SK-N-SH (cell line): ENCODE measurements at regions not wholly inside any gene's neighbourhood (a gene's known extent, or its start where the extent isn't known, plus 50 kb on each side); places are given as distances from the start of the nearest gene placed in this dataset.

Experiments
- CTCF ChIA-PET: fragments of 300-600, 350-600 bp; formaldehyde crosslinking; extraction: SDS; loops from one replicate; lab custom pipeline; 2021; lab: Yijun Ruan, JAX
- POLR2A ChIA-PET: fragments of 350-600 bp; sonication (Branson Sonifier 250); formaldehyde crosslinking; extraction: SDS; loops from one replicate; lab custom pipeline; 2020; ENCODE audit warnings: antibody characterized with exemption, inconsistent platforms; lab: Yijun Ruan, JAX
- DNase-seq: peaks from one replicate; pipeline ENCODE4 v3.0.0; 2012
- H2AFZ ChIP-seq: fragments of 200-600 bp; sonication (generic); 2 replicates; pipeline ENCODE4 v1.8.1; 2016; ENCODE audit warnings: antibody characterized with exemption, mild to moderate bottlenecking, low read depth
- H3F3A ChIP-seq: fragments of 200-600 bp; sonication (generic); replicated peaks from 2 replicates; pipeline ENCODE3; 2016; ENCODE audit warnings: antibody characterized with exemption, mild to moderate bottlenecking; ENCODE audit not compliant: insufficient read depth
- H3K27ac ChIP-seq, 2 experiments: fragments of 200-500 bp in 1 of 2; fragments of 200-600 bp in 1 of 2; sonication (Bioruptor generic) in 1 of 2; sonication (generic), shearing (Covaris generic) in 1 of 2; 2 replicates each; pipeline versions ENCODE4 v1.5.1 to v1.6.1; 2014 to 2016; ENCODE audit warnings: low read depth in 2 of 2, inconsistent platforms in 1 of 2, low read length in 1 of 2, mild to moderate bottlenecking in 1 of 2, mixed read lengths in 1 of 2
- H3K27me3 ChIP-seq: fragments of 200-600 bp; sonication (generic), shearing (Covaris generic); 2 replicates; pipeline ENCODE4 v1.6.1; 2016; ENCODE audit warnings: mixed run types; ENCODE audit not compliant: insufficient read depth
- H3K36me3 ChIP-seq, 2 experiments: fragments of 200-500 bp in 1 of 2; fragments of 200-600 bp in 1 of 2; sonication (Bioruptor generic) in 1 of 2; sonication (generic) in 1 of 2; replicated peaks in 1 of 2; 2 replicates each; pipeline versions ENCODE3 to v1.5.1; 2014 to 2016; ENCODE audit warnings: low read length in 1 of 2, mild to moderate bottlenecking in 1 of 2; ENCODE audit not compliant: insufficient read depth in 2 of 2, control insufficient read depth in 1 of 2
- H3K4me1 ChIP-seq, 2 experiments: fragments of 200-500 bp in 1 of 2; fragments of 200-600 bp in 1 of 2; sonication (Bioruptor generic) in 1 of 2; sonication (generic), shearing (Covaris generic) in 1 of 2; 2 replicates each; pipeline versions ENCODE4 v1.5.1 to v1.6.1; 2014 to 2016; ENCODE audit warnings: low read depth in 1 of 2, low read length in 1 of 2, mixed run types in 1 of 2; ENCODE audit not compliant: insufficient read depth in 2 of 2, control insufficient read depth in 1 of 2
- H3K4me2 ChIP-seq: fragments of 200-600 bp; sonication (generic), shearing (Covaris generic); 2 replicates; pipeline ENCODE4 v1.6.1; 2017; ENCODE audit warnings: mixed run types
- H3K4me3 ChIP-seq, 2 experiments: fragments of 200-500 bp in 1 of 2; fragments of 200-600 bp in 1 of 2; sonication (Bioruptor generic) in 1 of 2; sonication (generic), shearing (Covaris generic) in 1 of 2; 2 replicates each; pipeline versions ENCODE4 v1.5.1 to v1.8.1; 2014 to 2016; ENCODE audit warnings: low read depth in 2 of 2, inconsistent platforms in 1 of 2, low read length in 1 of 2, mild to moderate bottlenecking in 1 of 2, mixed read lengths in 1 of 2, moderate library complexity in 1 of 2
- H3K79me2 ChIP-seq: fragments of 200-600 bp; sonication (generic); 2 replicates; pipeline ENCODE4 v1.8.1; 2017; ENCODE audit warnings: mild to moderate bottlenecking; ENCODE audit not compliant: insufficient read depth
- H3K9ac ChIP-seq: fragments of 200-600 bp; sonication (generic); 2 replicates; pipeline ENCODE4 v1.6.1; 2017; ENCODE audit warnings: mixed run types
- H3K9me2 ChIP-seq: fragments of 200-600 bp; sonication (generic); 2 replicates; pipeline ENCODE4 v1.6.1; 2017; ENCODE audit warnings: mixed run types
- H3K9me3 ChIP-seq: fragments of 200-600 bp; sonication (generic); 2 replicates; pipeline ENCODE4 v1.6.1; 2017; ENCODE audit warnings: mixed run types, mild to moderate bottlenecking, moderate library complexity
- H4K20me1 ChIP-seq: fragments of 200-600 bp; sonication (generic); 2 replicates; pipeline ENCODE4 v1.6.1; 2017; ENCODE audit warnings: mild to moderate bottlenecking, mixed run types; ENCODE audit not compliant: insufficient read depth
- CHD2 ChIP-seq: fragments of 150-350 bp; IDR thresholded peaks from 2 replicates; pipeline ENCODE4 v1.6.1; 2018; ENCODE audit warnings: low read length; ENCODE audit not compliant: partially characterized antibody
- EP300 ChIP-seq, 2 experiments: IDR thresholded peaks; 2 replicates each; pipeline versions ENCODE4 v1.4.0 to v1.6.1; 2012; ENCODE audit warnings: borderline replicate concordance in 1 of 2, low read depth in 1 of 2, low read length in 1 of 2
- EZH2phosphoT487 ChIP-seq: fragments of 200-600 bp; sonication (generic); IDR thresholded peaks from 2 replicates; pipeline ENCODE4 v1.6.1; 2017; ENCODE audit warnings: low read depth, mixed run types, mild to moderate bottlenecking, antibody characterized with exemption, moderate library complexity, borderline replicate concordance
- FOSL2 ChIP-seq: IDR thresholded peaks from 2 replicates; pipeline ENCODE4 v1.4.0; 2012; ENCODE audit warnings: low read depth, mild to moderate bottlenecking, moderate library complexity, borderline replicate concordance
- FOXJ3 ChIP-seq: sonication (generic); formaldehyde crosslinking; IDR thresholded peaks from 2 replicates; pipeline ENCODE4 v1.5.1; 2020; ENCODE audit warnings: mild to moderate bottlenecking, missing genetic modification reagents
- FOXM1 ChIP-seq: IDR thresholded peaks from 2 replicates; pipeline ENCODE4 v1.4.0; 2012; ENCODE audit warnings: low read depth, mild to moderate bottlenecking
- GABPA ChIP-seq: IDR thresholded peaks from 2 replicates; pipeline ENCODE4 v1.4.0; 2012; ENCODE audit warnings: low read depth, mild to moderate bottlenecking
- GATA2 ChIP-seq: sonication (generic); formaldehyde crosslinking; IDR thresholded peaks from 2 replicates; pipeline ENCODE4 v1.5.0; 2020; ENCODE audit warnings: mild to moderate bottlenecking, missing genetic modification reagents
- MXI1 ChIP-seq: IDR thresholded peaks from 2 replicates; pipeline ENCODE4 v1.6.1; 2012; ENCODE audit warnings: mild to moderate bottlenecking, low read depth, low read length, improper control_type of control experiment
- NRF1 ChIP-seq: IDR thresholded peaks from 2 replicates; pipeline ENCODE4 v1.6.1; 2012; ENCODE audit warnings: low read depth, mild to moderate bottlenecking, low read length
- RFX5 ChIP-seq: IDR thresholded peaks from 2 replicates; pipeline ENCODE4 v1.6.1; 2012; ENCODE audit warnings: mild to moderate bottlenecking, improper control_type of control experiment, low read length
- RXRA ChIP-seq: IDR thresholded peaks from 2 replicates; pipeline ENCODE4 v1.4.0; 2012; ENCODE audit warnings: low read depth, mild to moderate bottlenecking, borderline replicate concordance
- TAF1 ChIP-seq: IDR thresholded peaks from 2 replicates; pipeline ENCODE4 v1.6.1; 2012; ENCODE audit warnings: low read depth, mild to moderate bottlenecking, low read length, moderate library complexity, borderline replicate concordance
- TCF12 ChIP-seq: IDR thresholded peaks from 2 replicates; pipeline ENCODE4 v1.4.0; 2012
- TEAD4 ChIP-seq: IDR thresholded peaks from 2 replicates; pipeline ENCODE4 v1.4.0; 2012; ENCODE audit warnings: mild to moderate bottlenecking, borderline replicate concordance; ENCODE audit not compliant: insufficient read depth
- WGBS: methylation state at CpG from one replicate; pipeline ENCODE4 v1.1.6; 2017; ENCODE audit warnings: low lambda C conversion rate; 5-methylcytosine and 5-hydroxymethylcytosine counted together
- TF ChIP-seq, protein P1 (sequence below): fragments of 150-350 bp; IDR thresholded peaks from 2 replicates; pipeline ENCODE4 v1.6.1; 2017; ENCODE audit warnings: antibody characterized with exemption, low read length, low read depth, borderline replicate concordance
- TF ChIP-seq, protein P2 (sequence below): fragments of 150-350 bp; IDR thresholded peaks from 2 replicates; pipeline ENCODE4 v1.6.1; 2016; ENCODE audit warnings: mild to moderate bottlenecking, low read depth, low read length
- TF ChIP-seq, protein P3 (sequence below): IDR thresholded peaks from 2 replicates; pipeline ENCODE4 v1.4.0; 2012; ENCODE audit warnings: low read depth, borderline replicate concordance

DNA sequence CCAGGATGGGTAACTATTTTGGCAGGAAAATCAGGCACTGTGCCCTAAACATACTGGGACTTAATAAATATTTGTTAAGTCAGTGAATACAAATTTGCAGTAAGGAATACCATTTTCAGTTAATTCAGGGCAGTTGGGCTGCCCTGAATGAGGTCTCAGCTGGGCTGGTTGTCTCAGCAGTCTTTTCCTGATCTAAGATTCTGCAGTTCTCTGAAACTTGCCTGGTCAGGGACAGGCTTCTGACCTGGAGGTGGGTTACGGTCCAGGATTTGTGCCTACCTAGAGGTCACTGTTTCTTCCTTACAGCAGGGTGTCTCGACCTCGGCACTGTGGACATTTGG, 160.6 kb downstream of the KTN1 start (continued):
- TF ChIP-seq, protein P1, sequence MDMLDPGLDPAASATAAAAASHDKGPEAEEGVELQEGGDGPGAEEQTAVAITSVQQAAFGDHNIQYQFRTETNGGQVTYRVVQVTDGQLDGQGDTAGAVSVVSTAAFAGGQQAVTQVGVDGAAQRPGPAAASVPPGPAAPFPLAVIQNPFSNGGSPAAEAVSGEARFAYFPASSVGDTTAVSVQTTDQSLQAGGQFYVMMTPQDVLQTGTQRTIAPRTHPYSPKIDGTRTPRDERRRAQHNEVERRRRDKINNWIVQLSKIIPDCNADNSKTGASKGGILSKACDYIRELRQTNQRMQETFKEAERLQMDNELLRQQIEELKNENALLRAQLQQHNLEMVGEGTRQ = no peak
- TF ChIP-seq, protein P2, sequence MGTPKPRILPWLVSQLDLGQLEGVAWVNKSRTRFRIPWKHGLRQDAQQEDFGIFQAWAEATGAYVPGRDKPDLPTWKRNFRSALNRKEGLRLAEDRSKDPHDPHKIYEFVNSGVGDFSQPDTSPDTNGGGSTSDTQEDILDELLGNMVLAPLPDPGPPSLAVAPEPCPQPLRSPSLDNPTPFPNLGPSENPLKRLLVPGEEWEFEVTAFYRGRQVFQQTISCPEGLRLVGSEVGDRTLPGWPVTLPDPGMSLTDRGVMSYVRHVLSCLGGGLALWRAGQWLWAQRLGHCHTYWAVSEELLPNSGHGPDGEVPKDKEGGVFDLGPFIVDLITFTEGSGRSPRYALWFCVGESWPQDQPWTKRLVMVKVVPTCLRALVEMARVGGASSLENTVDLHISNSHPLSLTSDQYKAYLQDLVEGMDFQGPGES = no peak
- TF ChIP-seq RFX5 (no peak), GATA2 (CRISPR knock-in tag) (no peak), GABPA (no peak), EZH2phosphoT487 (no peak)

DNA sequence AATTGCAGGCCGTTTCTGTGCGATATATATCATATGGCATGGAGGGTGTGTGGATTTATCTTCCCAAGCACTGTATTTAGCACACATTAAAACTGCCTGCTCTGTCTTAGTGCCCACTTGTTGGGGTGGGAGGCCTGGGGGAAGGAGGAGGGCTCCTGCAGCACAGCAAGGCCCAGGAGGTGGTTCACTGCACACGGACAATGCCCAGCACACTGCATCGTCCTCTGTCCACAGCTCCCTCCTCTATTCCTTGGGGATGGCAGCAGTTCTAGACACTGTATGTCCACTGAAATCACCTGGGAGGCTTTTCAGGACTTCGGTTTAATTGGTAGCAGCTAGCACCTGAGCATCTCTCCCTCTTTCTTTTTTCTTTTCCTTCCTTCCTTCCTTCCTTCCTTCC, 161.2 kb downstream of the KTN1 start:
- no peak for TF ChIP-seq EP300 (IDR thresholded peaks at IDR 0.05; ENCODE audit: borderline replicate concordance in 1 of 2, low read depth in 1 of 2, low read length in 1 of 2)
- no peak for TF ChIP-seq FOXM1
- TF ChIP-seq, protein P3, sequence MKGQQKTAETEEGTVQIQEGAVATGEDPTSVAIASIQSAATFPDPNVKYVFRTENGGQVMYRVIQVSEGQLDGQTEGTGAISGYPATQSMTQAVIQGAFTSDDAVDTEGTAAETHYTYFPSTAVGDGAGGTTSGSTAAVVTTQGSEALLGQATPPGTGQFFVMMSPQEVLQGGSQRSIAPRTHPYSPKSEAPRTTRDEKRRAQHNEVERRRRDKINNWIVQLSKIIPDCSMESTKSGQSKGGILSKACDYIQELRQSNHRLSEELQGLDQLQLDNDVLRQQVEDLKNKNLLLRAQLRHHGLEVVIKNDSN = no peak
- TF ChIP-seq TCF12 = no peak
- no peak for TF ChIP-seq GATA2 (CRISPR knock-in tag)
- TF ChIP-seq FOSL2 = no peak
- TF ChIP-seq RFX5 = no peak
- no peak for TF ChIP-seq TAF1
- no peak overlapping the region for H3K27ac ChIP-seq
- no peaks in the 10 kb centered on the region for H3K27me3 ChIP-seq
- H3K4me2 ChIP-seq = no peak overlapping the region
- H3K36me3 ChIP-seq = no peaks in the 10 kb centered on the region
- H3K9me3 ChIP-seq = no peaks in the 10 kb centered on the region
- no peak overlapping the region for H3K9ac ChIP-seq
- H3F3A ChIP-seq = no peaks in the 10 kb centered on the region
- ChIA-PET POLR2A (no interaction called here), CTCF (no interaction called here)
- H4K20me1 ChIP-seq = no peaks in the 10 kb centered on the region
- H3K79me2 ChIP-seq = no peaks in the 10 kb centered on the region
- DNase-seq = no peak
- no peaks in the 10 kb centered on the region for H3K4me1 ChIP-seq
- H3K9me2 ChIP-seq = no peaks in the 10 kb centered on the region
- 61% methylated on average over 4 of the region's 5 CpGs for WGBS
- no peak overlapping the region for H3K4me3 ChIP-seq
- no peak overlapping the region for H2AFZ ChIP-seq

DNA sequence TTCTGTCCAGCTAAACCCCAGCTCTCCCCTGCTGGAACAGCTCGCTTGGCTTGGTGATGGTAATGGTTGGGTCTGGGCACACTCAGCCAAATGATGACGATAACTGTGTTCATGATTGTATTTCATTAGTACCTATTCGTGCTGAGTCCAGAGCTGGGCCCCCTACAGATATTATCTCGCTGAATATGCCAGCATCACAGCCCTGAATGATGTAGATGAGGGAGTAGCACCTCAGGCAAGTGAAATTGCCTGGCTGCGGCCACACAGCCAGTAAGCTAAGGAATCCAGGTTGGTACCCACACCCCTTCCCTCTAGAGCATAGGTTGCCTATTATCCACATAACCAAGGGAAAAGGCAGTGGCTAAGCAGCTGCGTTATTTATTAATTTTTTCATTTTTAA, 163.5 kb downstream of the KTN1 start:
- CTCF ChIA-PET = interaction anchor here (1.0 to 1.2 kb wide), 3 partner anchors 10 to 305 kb away, joined by 3 to 4 read pairs (median 3); no protein-coding TSS in a partner anchor
- TF ChIP-seq TEAD4 = no peak
- no peak for TF ChIP-seq NRF1
- TF ChIP-seq CHD2 = no peak
- no peak for TF ChIP-seq RXRA
- no peak for TF ChIP-seq FOSL2
- no peak for TF ChIP-seq TAF1
- TF ChIP-seq, protein P2 = no peak
- no peak for TF ChIP-seq FOXJ3
- TF ChIP-seq MXI1 = no peak
- Histone ChIP-seq H3K9me2 (no peaks in the 10 kb centered on the region), H3K79me2 (no peaks in the 10 kb centered on the region), H3K4me2 (no peak overlapping the region), H3K4me1 (no peaks in the 10 kb centered on the region), H3K4me3 (no peak overlapping the region), H3K36me3 (no peaks in the 10 kb centered on the region), H3K27ac (no peak overlapping the region), H4K20me1 (no peaks in the 10 kb centered on the region), H2AFZ (no peak overlapping the region), H3K27me3 (no peaks in the 10 kb centered on the region), H3F3A (no peaks in the 10 kb centered on the region), H3K9ac (no peak overlapping the region), H3K9me3 (no peaks in the 10 kb centered on the region)
- 45% methylated on average over 6 of the region's 6 CpGs for WGBS
- DNase-seq = no peak
- POLR2A ChIA-PET = no interaction called here
